HepG2 (cell line): ENCODE measurements at regions not wholly inside any gene's neighbourhood (a gene's known extent, or its start where the extent isn't known, plus 50 kb on each side); places are given as distances from the start of the nearest gene placed in this dataset.
A peak's percentile ranks its signal among the peaks of the same experiment; 100 is the strongest.
"Not testable (repeated sequence)": the region's sequence is repeated elsewhere in the genome, so short reads cannot be mapped to it uniquely, and the experiment has no call there.

ENCODE experiments used
- ATAC-seq: fragments of 200-7000 bp; cut with Tn5 transposase; 3 replicates; pipeline ENCODE4 v1.9.1; 2020; ENCODE audit warnings: mild to moderate bottlenecking, moderate library complexity
- BruUV-seq: library from RNA; stranded (reverse); fragments of 400-500 nt; replicated peaks from 2 replicates; lab custom pipeline; 2021; lab: Mats Ljungman, UMichigan
- CTCF ChIA-PET: fragments of 300-600 bp; formaldehyde crosslinking; extraction: SDS; loops from one replicate; lab custom pipeline; 2021; ENCODE audit warnings: low total read pairs, inconsistent platforms, low intra/inter-chr PET ratio; lab: Yijun Ruan, JAX
- POLR2A ChIA-PET: fragments of 350-600 bp; sonication (Branson Sonifier 250); formaldehyde crosslinking; loops from one replicate; lab custom pipeline; 2020; ENCODE audit warnings: antibody characterized with exemption, inconsistent platforms; lab: Yijun Ruan, JAX
- DNase-seq: peaks from one replicate; pipeline ENCODE4 v3.0.0-alpha.2; 2015; ENCODE audit warnings: low spot score
- FAIRE-seq: peaks from 3 replicates; lab custom pipeline; 2011; peaks lifted over from hg19 to GRCh38; lab: Jason Lieb, UNC
- H2AFZ ChIP-seq: one replicate; pipeline ENCODE4 v1.6.1; 2011; ENCODE audit warnings: low read length, inconsistent platforms
- H3K27ac ChIP-seq: fragments of 300-600 bp; 3 replicates; pipeline ENCODE4 v1.8.0; 2011; ENCODE audit warnings: mixed run types, mild to moderate bottlenecking, mixed read lengths, low read length, inconsistent platforms; ENCODE audit not compliant: insufficient read depth; ENCODE audit errors: extremely low read length
- H3K27me3 ChIP-seq, 2 experiments: fragments of 200-600 bp in 1 of 2; 2 replicates in 1 of 2; 3 replicates in 1 of 2; pipeline versions ENCODE4 v1.6.0 to v1.8.0; 2011; ENCODE audit warnings: low read length in 2 of 2, mild to moderate bottlenecking in 2 of 2, moderate library complexity in 2 of 2, inconsistent platforms in 1 of 2; ENCODE audit not compliant: insufficient read depth in 2 of 2, control insufficient read depth in 1 of 2
- H3K36me3 ChIP-seq, 2 experiments: fragments of 200-600 bp in 1 of 2; replicated peaks in 1 of 2; 2 replicates in 1 of 2; 3 replicates in 1 of 2; pipeline versions ENCODE4 v1.5.1 to v1.8.0; 2011; ENCODE audit warnings: low read length in 2 of 2, inconsistent platforms in 1 of 2; ENCODE audit not compliant: insufficient read depth in 2 of 2, control insufficient read depth in 1 of 2
- H3K4me1 ChIP-seq: 2 replicates; pipeline ENCODE4 v1.5.1; 2012; ENCODE audit warnings: low read length, inconsistent platforms; ENCODE audit not compliant: insufficient read depth
- H3K4me2 ChIP-seq: 2 replicates; pipeline ENCODE4 v1.6.0; 2011; ENCODE audit warnings: low read depth, low read length, inconsistent platforms
- H3K4me3 ChIP-seq, 3 experiments: fragments of 200-600 bp in 1 of 3; sonication (generic), shearing (Covaris generic) in 1 of 3; replicated peaks in 1 of 3; 2 replicates each; pipeline ENCODE4 v1.5.1; 2011 to 2016; ENCODE audit warnings: low read length in 3 of 3, inconsistent platforms in 2 of 3, low read depth in 2 of 3, mild to moderate bottlenecking in 2 of 3, control low read depth in 1 of 3, mixed read lengths in 1 of 3; ENCODE audit not compliant: insufficient read depth in 1 of 3
- H3K79me2 ChIP-seq: one replicate; pipeline ENCODE4 v1.6.1; 2011; ENCODE audit warnings: low read length, inconsistent platforms; ENCODE audit not compliant: insufficient read depth
- H3K9ac ChIP-seq: 2 replicates; pipeline ENCODE4 v1.6.0; 2011; ENCODE audit warnings: mild to moderate bottlenecking, low read depth, low read length, inconsistent platforms; ENCODE audit not compliant: insufficient read depth
- H3K9me3 ChIP-seq: 2 replicates; pipeline ENCODE4 v1.5.1; 2012; ENCODE audit warnings: mild to moderate bottlenecking, low read length
- H4K20me1 ChIP-seq: 2 replicates; pipeline ENCODE4 v1.6.0; 2011; ENCODE audit warnings: inconsistent platforms, mild to moderate bottlenecking, low read length, moderate library complexity; ENCODE audit not compliant: insufficient read depth
- ATF7 ChIP-seq, 2 experiments: fragments of 450-650 bp in 1 of 2; sonication (generic) in 1 of 2; formaldehyde crosslinking in 1 of 2; IDR thresholded peaks; 2 replicates each; pipeline versions ENCODE4 v1.4.0 to v1.6.1; 2016 to 2020; ENCODE audit warnings: antibody characterized with exemption in 1 of 2, mild to moderate bottlenecking in 1 of 2, missing genetic modification reagents in 1 of 2
- CREB1 ChIP-seq, 2 experiments: fragments of 450-650 bp in 1 of 2; IDR thresholded peaks; 2 replicates each; pipeline ENCODE4 v1.6.1; 2016 to 2017; ENCODE audit warnings: control low read depth in 1 of 2, mild to moderate bottlenecking in 1 of 2, missing compliant biosample characterization in 1 of 2, missing genetic modification characterization in 1 of 2
- SCMH1 ChIP-seq: sonication (generic); formaldehyde crosslinking; IDR thresholded peaks from 2 replicates; pipeline ENCODE4 v1.9.0; 2021; ENCODE audit warnings: missing genetic modification reagents, mild to moderate bottlenecking, borderline replicate concordance
- SOX6 ChIP-seq, 2 experiments: fragments of 450-650 bp in 1 of 2; sonication (generic) in 1 of 2; formaldehyde crosslinking in 1 of 2; IDR thresholded peaks; 2 replicates each; pipeline versions ENCODE4 v1.4.0 to v1.6.1; 2017 to 2020; ENCODE audit warnings: antibody characterized with exemption in 1 of 2, mild to moderate bottlenecking in 1 of 2, missing genetic modification reagents in 1 of 2
- SP5 ChIP-seq: IDR thresholded peaks from 2 replicates; pipeline ENCODE4 v1.6.1; 2016; ENCODE audit warnings: low read depth, borderline replicate concordance
- ZNF10 ChIP-seq: sonication (generic); formaldehyde crosslinking; IDR thresholded peaks from 2 replicates; pipeline ENCODE4 v1.4.0; 2020; ENCODE audit warnings: mild to moderate bottlenecking, low read depth, missing genetic modification reagents, borderline replicate concordance
- ZNF780A ChIP-seq: sonication (generic); formaldehyde crosslinking; IDR thresholded peaks from 2 replicates; pipeline ENCODE4 v1.8.0; 2022; ENCODE audit warnings: mild to moderate bottlenecking, missing genetic modification reagents, moderate library complexity
- WGBS: methylation state at CpG from one replicate; pipeline ENCODE4 v1.1.6; 2017; ENCODE audit warnings: low lambda C conversion rate; 5-methylcytosine and 5-hydroxymethylcytosine counted together
- in situ Hi-C: cut with HindIII; loops from 2 replicates; pipeline ENCODE4 v1.10.0; 2017; ENCODE audit warnings: low pct_unique_long_range_greater_than_20kb; ENCODE audit not compliant: extremely low pct_ligation_motif_present
- intact Hi-C: fragments of 100-400 bp; cut with micrococcal nuclease; formaldehyde crosslinking; loops from one replicate; pipeline ENCODE4 v1.10.0; 2022; ENCODE audit not compliant: unreplicated experiment

GRCh38 chr3:174587137-174587536 is 272.0 kb upstream of the NAALADL2 start:
- not testable (repeated sequence) for FAIRE-seq
- WGBS: 59% methylated on average over 1 of the region's 1 CpG

GRCh38 chr3:174596447-174596982 is 262.6 kb upstream of the NAALADL2 start:
- WGBS: 6% methylated on average over 2 of the region's 2 CpGs

More at GRCh38 chr3:174587137-174587536, 272.0 kb upstream of the NAALADL2 start:
- H3K9ac ChIP-seq, H3K4me3 ChIP-seq, BruUV-seq, POLR2A ChIA-PET, H2AFZ ChIP-seq, H3K36me3 ChIP-seq, H3K27ac ChIP-seq, H3K27me3 ChIP-seq, CTCF ChIA-PET, intact Hi-C loops, H3K79me2 ChIP-seq, H4K20me1 ChIP-seq, DNase-seq, ATAC-seq, H3K9me3 ChIP-seq, H3K4me1 ChIP-seq, in situ Hi-C loops, H3K4me2 ChIP-seq: not testable (repeated sequence)

More at GRCh38 chr3:174596447-174596982, 262.6 kb upstream of the NAALADL2 start:
- in situ Hi-C loops (no loop called here), intact Hi-C loops (no loop called here)
- FAIRE-seq (no peak), DNase-seq (no peak), ATAC-seq (no peak)
- Histone ChIP-seq H3K4me3 (no peak overlapping the region), H3K4me2 (no peak overlapping the region), H2AFZ (no peak overlapping the region), H3K36me3 (no peaks in the 10 kb centered on the region), H3K79me2 (no peaks in the 10 kb centered on the region), H4K20me1 (no peaks in the 10 kb centered on the region), H3K27me3 (no peaks in the 10 kb centered on the region), H3K27ac (no peak overlapping the region), H3K9me3 (no peaks in the 10 kb centered on the region), H3K9ac (no peak overlapping the region), H3K4me1 (no peaks in the 10 kb centered on the region)
- CTCF ChIA-PET: no interaction called here
- TF ChIP-seq CREB1 (IDR thresholded peaks at IDR 0.05): peak; percentile 95
- no peak for TF ChIP-seq CREB1 (CRISPR knock-in tag; IDR thresholded peaks at IDR 0.05)
- TF ChIP-seq SOX6 (IDR thresholded peaks at IDR 0.05): no peak
- TF ChIP-seq SOX6 (CRISPR knock-in tag; IDR thresholded peaks at IDR 0.05): no peak
- TF ChIP-seq ZNF10 (CRISPR knock-in tag): no peak
- TF ChIP-seq SP5 (CRISPR knock-in tag): no peak
- no peak for TF ChIP-seq ZNF780A
- peak; percentile 87 for TF ChIP-seq ATF7 (IDR thresholded peaks at IDR 0.05)
- no peak for TF ChIP-seq ATF7 (CRISPR knock-in tag; IDR thresholded peaks at IDR 0.05)
- no peak for TF ChIP-seq SCMH1 (CRISPR knock-in tag)
- POLR2A ChIA-PET: no interaction called here
- no TSS peak for BruUV-seq
